Stomach smooth muscle (tissue), 2 donors: ENCODE measurements at regions not wholly inside any gene's neighbourhood (a gene's known extent, or its start where the extent isn't known, plus 50 kb on each side); places are given as distances from the start of the nearest gene placed in this dataset.

Experiments
- H3K27ac ChIP-seq: one replicate; pipeline ENCODE4 v1.7.0; 2013; ENCODE audit warnings: mild to moderate bottlenecking, low read length, inconsistent platforms
- H3K27me3 ChIP-seq, 2 donors: one replicate each; pipeline ENCODE4 v1.7.0; 2013; ENCODE audit warnings: low read length in 2 of 2; ENCODE audit not compliant: insufficient read depth in 2 of 2, control insufficient read depth in 1 of 2
- H3K36me3 ChIP-seq, 2 donors: one replicate each; pipeline ENCODE4 v1.7.0; 2013; ENCODE audit warnings: low read length in 2 of 2; ENCODE audit not compliant: control insufficient read depth in 2 of 2, insufficient read depth in 2 of 2
- H3K4me1 ChIP-seq: one replicate; pipeline ENCODE4 v1.7.0; 2013; ENCODE audit warnings: low read length; ENCODE audit not compliant: control insufficient read depth, insufficient read depth
- H3K4me3 ChIP-seq, 2 donors: one replicate each; pipeline ENCODE4 v1.7.0; 2013; ENCODE audit warnings: low read length in 2 of 2
- H3K9ac ChIP-seq, 2 donors: one replicate each; pipeline ENCODE4 v1.7.0; 2013; ENCODE audit warnings: low read length in 2 of 2, mild to moderate bottlenecking in 1 of 2
- H3K9me3 ChIP-seq, 2 donors: one replicate each; pipeline ENCODE4 v1.7.0; 2013; ENCODE audit warnings: low read length in 2 of 2; ENCODE audit not compliant: control insufficient read depth in 2 of 2
- donor health status: healthy.
- donor health status: Pancreatic carcinoma.

DNA sequence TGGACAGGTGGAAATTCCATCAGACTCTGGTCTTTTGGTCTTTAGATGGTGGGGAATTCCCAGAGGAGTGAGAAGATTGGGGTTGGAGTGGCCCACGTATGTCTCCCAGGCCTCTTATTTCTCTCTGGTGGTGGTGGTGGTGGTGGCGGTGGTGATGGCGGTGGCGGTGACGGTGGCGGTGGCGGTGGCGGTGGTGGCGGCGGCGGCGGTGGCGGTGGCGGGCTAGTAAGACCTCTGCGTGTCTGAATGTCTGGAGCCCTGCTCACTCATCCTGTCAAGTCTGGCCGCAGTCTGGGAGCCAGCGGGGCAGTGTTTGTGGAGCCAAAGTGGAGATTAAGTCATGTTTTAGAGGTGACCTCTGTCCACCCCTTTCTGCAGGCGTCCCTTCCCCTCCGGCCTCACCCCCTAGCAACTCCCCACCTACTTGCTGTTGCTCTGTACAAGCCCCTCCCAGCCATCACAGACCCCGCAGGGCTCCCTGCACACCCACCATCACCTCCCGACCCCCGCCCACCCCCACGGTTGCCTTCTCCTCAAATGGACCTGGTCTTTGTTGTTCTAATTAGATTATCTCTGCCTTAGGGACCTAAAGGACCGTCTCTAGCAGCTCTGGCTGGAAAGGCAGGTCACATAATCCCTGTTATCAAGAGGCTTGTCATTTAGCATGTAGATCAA is 165.0 kb upstream of the TBX20 start:
- H3K36me3 ChIP-seq: no peaks in the 10 kb centered on the region
- H3K9me3 ChIP-seq: no peaks in the 10 kb centered on the region
- H3K9ac ChIP-seq: no peak overlapping the region
- H3K4me3 ChIP-seq: no peak overlapping the region
- no peak overlapping the region for H3K27ac ChIP-seq
- no peaks in the 10 kb centered on the region for H3K4me1 ChIP-seq
- no peaks in the 10 kb centered on the region for H3K27me3 ChIP-seq

DNA sequence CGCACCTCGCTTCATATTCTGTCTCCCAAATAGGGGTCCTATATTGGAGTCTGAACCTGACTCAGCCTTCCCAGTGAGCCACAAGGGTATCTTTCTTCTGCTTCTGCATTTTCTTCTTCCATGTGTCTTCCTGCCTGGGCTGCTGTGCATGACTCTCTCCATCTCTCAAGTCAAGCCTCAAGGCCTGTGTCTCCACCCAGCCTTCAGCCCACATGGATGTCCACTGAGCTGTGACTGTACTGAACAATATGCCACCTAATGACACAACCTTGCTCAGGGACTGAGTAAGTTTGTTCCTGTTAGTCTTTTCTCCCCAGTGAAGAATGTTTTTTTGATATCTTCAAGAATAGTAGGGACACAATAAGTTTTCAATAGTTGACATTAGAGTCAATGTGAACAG is 162.7 kb upstream of the TBX20 start:
- Histone ChIP-seq H3K4me3 (no peak overlapping the region), H3K27ac (no peak overlapping the region), H3K36me3 (no peaks in the 10 kb centered on the region), H3K4me1 (no peaks in the 10 kb centered on the region), H3K9ac (no peak overlapping the region), H3K27me3 (no peaks in the 10 kb centered on the region), H3K9me3 (no peaks in the 10 kb centered on the region)

- Histone ChIP-seq H3K9ac (no peak overlapping the region), H3K27ac (no peak overlapping the region), H3K36me3 (no peaks in the 10 kb centered on the region), H3K27me3 (no peaks in the 10 kb centered on the region), H3K4me1 (no peaks in the 10 kb centered on the region), H3K4me3 (no peak overlapping the region), H3K9me3 (no peaks in the 10 kb centered on the region)
These were observed 161.5 kb upstream of the TBX20 start for GRCh38 chr7:35415411-35415822.

GRCh38 chr7:35411331-35411730 is 157.4 kb upstream of the TBX20 start:
- H3K4me1 ChIP-seq: no peaks in the 10 kb centered on the region
- H3K4me3 ChIP-seq: no peak overlapping the region
- no peak overlapping the region for H3K9ac ChIP-seq
- H3K36me3 ChIP-seq: no peaks in the 10 kb centered on the region
- H3K9me3 ChIP-seq: no peaks in the 10 kb centered on the region
- H3K27me3 ChIP-seq: no peaks in the 10 kb centered on the region
- H3K27ac ChIP-seq: no peak overlapping the region

GRCh38 chr7:35405461-35405860 is 151.6 kb upstream of the TBX20 start:
- no peaks in the 10 kb centered on the region for H3K9me3 ChIP-seq
- H3K27ac ChIP-seq: no peak overlapping the region
- no peak overlapping the region for H3K4me3 ChIP-seq
- no peaks in the 10 kb centered on the region for H3K4me1 ChIP-seq
- H3K27me3 ChIP-seq: no peaks in the 10 kb centered on the region
- no peak overlapping the region for H3K9ac ChIP-seq
- H3K36me3 ChIP-seq: no peaks in the 10 kb centered on the region

GRCh38 chr7:35401217-35401879 is 147.4 kb upstream of the TBX20 start:
- Histone ChIP-seq H3K9me3 (no peaks in the 10 kb centered on the region), H3K4me3 (no peak overlapping the region), H3K27me3 (no peaks in the 10 kb centered on the region), H3K4me1 (no peaks in the 10 kb centered on the region), H3K36me3 (no peaks in the 10 kb centered on the region), H3K9ac (no peak overlapping the region), H3K27ac (no peak overlapping the region)

DNA sequence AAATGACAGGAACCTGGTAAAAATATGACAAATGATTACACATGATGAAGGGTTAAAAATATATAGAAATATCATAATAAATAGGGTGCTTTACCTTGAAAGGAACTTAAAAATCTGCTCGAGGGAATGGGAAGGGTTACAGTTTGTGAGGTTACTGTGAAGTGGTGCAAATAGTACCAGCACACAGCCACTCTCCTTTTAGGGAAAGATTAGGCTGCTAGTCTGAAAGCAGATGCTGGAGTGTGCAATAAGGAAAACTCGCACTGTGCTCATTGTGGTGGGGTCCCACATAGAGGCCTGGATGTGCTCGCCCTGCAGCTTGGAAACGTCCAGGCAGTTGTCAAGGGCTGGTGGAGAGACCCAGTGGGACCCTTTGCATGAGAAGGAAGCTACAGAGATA is 145.9 kb upstream of the TBX20 start:
- H3K9ac ChIP-seq: no peak overlapping the region
- no peaks in the 10 kb centered on the region for H3K36me3 ChIP-seq
- no peak overlapping the region for H3K4me3 ChIP-seq
- H3K9me3 ChIP-seq: no peaks in the 10 kb centered on the region
- no peaks in the 10 kb centered on the region for H3K4me1 ChIP-seq
- H3K27me3 ChIP-seq: no peaks in the 10 kb centered on the region
- H3K27ac ChIP-seq: no peak overlapping the region

GRCh38 chr7:35399216-35399615 is 145.3 kb upstream of the TBX20 start:
- Histone ChIP-seq H3K4me3 (no peak overlapping the region), H3K36me3 (no peaks in the 10 kb centered on the region), H3K9me3 (no peaks in the 10 kb centered on the region), H3K27me3 (no peaks in the 10 kb centered on the region), H3K9ac (no peak overlapping the region), H3K27ac (no peak overlapping the region), H3K4me1 (no peaks in the 10 kb centered on the region)

- Histone ChIP-seq H3K4me3 (no peak overlapping the region), H3K27ac (no peak overlapping the region), H3K9ac (no peak overlapping the region), H3K36me3 (no peaks in the 10 kb centered on the region), H3K9me3 (no peaks in the 10 kb centered on the region), H3K4me1 (no peaks in the 10 kb centered on the region), H3K27me3 (peaks cover 0 to 1% of the 10 kb centered on the region in 2 donors)
These were observed 144.6 kb upstream of the TBX20 start for GRCh38 chr7:35398518-35398917.

GRCh38 chr7:35390146-35390545 is 136.2 kb upstream of the TBX20 start:
- no peak overlapping the region for H3K9ac ChIP-seq
- peaks cover 3 to 4% of the 10 kb centered on the region in 2 donors for H3K27me3 ChIP-seq
- H3K36me3 ChIP-seq: no peaks in the 10 kb centered on the region
- no peaks in the 10 kb centered on the region for H3K4me1 ChIP-seq
- H3K4me3 ChIP-seq: no peak overlapping the region
- no peaks in the 10 kb centered on the region for H3K9me3 ChIP-seq
- no peak overlapping the region for H3K27ac ChIP-seq

DNA sequence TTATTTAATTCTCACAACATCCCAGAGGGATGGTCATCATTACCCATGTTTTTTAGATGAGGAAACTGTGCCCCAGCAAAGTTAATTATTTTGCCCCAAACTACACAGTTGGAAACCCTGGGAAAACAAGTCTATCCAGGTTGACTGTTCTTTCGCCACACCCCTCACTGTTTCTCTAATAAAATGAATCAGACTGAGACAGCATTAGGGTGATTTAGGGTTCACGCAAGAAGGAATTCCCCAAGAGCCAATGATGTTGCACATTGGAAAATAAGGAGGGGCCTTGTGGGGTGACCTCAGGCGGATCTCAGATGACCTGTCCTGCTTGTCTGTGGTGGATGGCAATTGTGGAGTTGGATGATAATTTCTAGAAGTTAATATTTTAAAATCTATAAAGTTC is 135.7 kb upstream of the TBX20 start:
- H3K27me3 ChIP-seq: peaks cover 3 to 4% of the 10 kb centered on the region in 2 donors
- H3K4me1 ChIP-seq: no peaks in the 10 kb centered on the region
- H3K9me3 ChIP-seq: no peaks in the 10 kb centered on the region
- H3K4me3 ChIP-seq: no peak overlapping the region
- H3K36me3 ChIP-seq: no peaks in the 10 kb centered on the region
- H3K27ac ChIP-seq: no peak overlapping the region
- no peak overlapping the region for H3K9ac ChIP-seq
